ENCODE measurements at regions not wholly inside any gene's neighbourhood (a gene's known extent, or its start where the extent isn't known, plus 50 kb on each side); places are given as distances from the start of the nearest gene placed in this dataset.

GRCh38 chr15:37165395-37165794, 65.0 kb upstream of the MEIS2 start:
- no peak for DNase-seq

DNA sequence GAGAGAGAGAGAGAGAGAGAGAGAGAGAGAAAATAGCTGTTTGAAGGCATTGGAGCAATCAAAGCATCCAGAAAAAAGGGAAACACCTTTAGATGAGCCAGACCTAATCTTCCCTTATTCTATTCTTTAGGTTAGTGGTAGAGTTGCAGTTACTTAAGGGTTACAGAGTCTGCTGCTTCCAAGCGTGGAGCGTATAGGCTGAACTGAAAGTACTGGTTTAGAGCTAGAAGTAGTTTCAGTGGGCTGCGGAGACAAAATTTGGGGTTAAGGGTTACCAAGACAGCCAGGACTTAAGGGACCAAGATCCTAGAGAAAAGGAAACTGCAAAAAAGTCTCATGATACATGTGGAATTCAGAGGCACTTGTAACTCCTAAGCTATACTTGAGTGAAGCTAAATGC, 66.1 kb upstream of the MEIS2 start:
- no peak for DNase-seq

GRCh38 chr15:37181339-37181738, 81.0 kb upstream of the MEIS2 start:
- no peak for DNase-seq

GRCh38 chr15:37199545-37199944, 99.2 kb upstream of the MEIS2 start:
- no peak for DNase-seq

- no peak for DNase-seq
Measured at GRCh38 chr15:37203050-37203449, 102.7 kb upstream of the MEIS2 start.

GRCh38 chr15:37204692-37205091, 104.3 kb upstream of the MEIS2 start:
- no peak for DNase-seq

- no peak for DNase-seq
Measured at GRCh38 chr15:37206690-37207089, 106.3 kb upstream of the MEIS2 start.

DNA sequence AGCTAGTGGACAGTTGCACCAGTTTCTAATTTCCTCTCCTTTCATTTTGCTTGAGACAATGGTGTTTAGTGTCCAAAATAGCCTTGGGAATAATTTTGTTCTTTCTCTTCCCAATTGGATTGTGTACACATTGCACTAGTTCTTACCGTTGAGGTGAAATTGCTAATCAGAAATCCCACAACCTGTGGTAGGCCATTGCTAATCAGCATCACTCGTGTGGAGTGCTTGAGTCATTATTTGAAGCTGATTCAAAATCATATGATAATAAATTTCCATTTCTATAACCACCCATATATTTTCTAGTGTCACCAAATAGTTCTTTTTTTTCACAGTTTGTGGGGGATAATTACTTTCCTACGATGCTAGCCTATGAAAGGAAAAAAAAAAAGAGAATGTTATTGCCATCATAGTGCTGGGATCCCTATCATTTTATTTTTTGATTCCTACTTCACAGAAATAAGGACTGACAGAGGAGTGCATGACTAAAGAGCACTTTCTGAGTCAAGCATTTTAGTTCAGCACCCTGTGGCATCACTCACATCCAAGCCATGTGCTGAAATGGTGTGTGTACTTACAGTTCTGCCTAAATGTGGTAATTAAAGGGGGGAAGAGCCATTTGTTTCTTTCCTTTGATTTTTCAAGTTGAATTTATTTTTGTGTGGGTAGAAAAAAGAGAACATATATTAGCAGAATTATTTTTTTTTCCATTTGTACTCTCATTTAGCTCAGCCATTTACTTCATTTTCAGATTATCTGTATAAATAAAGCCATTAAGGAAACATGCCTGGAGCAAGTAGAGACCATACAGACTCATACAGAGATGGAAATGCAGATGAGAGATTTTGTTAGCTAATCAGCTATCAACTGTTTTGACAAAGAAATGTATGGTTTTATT, 108.0 kb upstream of the MEIS2 start:
- DNase-seq, result no peak

DNA sequence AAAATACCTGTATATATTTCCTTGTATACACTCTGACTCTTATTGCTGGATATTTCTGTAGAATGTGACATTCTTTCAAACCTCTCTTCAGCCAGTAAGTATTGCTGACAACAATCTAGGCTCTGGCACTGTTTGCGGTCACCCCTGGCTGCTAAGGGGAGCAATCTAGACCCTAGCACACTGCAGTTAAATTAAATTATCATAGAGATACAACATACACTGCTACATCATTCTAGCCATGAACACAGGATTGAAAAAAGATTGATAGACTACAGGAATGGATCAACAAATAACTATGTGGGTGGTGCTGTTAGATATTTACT, 108.7 kb upstream of the MEIS2 start:
- no peak for DNase-seq

GRCh38 chr15:37217567-37217966, 117.2 kb upstream of the MEIS2 start:
- no peak for DNase-seq

DNA sequence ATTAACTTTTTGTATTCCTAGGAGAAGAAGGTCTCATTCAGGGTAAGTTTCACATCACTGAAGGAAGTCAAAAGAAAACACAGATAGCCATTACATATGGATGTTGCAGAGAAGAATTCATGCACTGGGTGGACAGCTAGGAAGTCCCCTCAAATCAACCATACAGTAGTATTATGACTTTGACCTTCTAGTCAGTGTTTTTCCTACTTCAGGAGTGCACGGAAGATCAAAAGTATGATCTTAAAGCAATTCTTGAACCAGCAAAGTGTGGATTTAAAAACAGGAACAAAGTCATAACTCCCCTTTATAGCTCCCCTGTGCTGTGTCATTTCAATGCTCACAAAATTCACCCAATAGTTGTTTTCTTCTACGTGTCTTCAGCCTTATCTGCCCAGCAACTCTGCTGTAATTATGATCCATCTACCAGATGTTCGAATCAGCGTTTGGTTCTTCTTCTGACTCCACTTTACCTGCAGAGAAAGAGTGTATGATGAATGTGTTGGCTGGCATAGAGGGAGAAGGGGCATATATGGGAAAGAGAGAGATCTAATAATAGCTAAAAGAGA, 118.1 kb upstream of the MEIS2 start:
- DNase-seq, result no peak

DNA sequence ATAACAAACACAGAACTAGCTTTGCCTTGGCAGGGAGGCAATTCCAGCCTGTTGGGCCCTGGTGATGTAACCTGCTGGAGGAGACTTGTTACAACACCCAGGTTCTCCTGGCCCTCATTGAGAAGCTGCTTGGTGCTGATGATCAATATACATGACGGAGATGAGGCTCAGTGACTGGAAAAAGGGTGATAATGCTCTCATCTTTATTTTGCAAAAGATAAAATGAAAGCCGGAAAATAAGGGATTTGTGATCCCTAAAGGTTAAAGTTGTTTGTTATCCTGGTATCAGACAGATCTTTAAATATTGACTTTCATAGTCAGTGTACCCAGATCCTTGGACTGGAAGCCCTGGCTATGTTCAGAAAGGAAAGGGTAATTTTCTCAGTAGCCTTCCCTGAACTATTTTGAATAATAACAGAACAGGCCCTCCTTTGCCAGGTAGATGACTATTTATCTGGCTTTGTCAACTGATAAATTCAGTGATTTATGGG, 118.9 kb upstream of the MEIS2 start:
- no peak for DNase-seq

DNA sequence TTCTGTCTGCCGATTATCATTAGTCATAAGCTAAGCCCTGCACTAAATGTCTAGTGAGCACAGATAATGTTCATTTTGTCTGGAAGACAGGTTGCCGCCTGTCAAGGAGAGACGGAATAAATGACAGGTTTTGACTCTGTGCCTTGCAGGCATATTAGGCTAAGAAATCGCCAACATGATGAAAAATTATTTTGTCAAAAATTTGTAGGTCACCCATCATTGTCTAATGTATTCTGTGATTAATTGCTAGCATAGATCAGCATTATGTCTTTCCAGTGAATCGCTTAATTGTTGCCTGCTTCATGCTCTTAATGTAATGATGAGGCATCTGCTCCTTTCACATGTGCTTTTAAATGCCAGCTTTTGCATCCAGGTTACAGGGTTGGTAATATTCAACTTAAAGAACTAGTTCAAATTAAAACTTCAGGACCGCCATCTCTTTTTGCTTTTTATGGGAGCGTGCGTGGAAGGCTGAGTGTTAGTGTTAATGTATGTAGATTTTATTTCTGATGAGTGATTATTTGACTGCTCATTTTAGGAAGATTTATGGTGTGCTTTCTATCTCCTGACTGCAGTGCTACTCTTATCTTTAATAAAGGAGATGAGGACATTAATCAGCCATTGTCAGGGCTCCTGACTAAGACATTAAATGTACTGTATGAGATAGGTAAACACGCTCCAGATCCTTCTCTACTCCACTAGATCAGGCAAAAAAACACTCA, 120.8 kb upstream of the MEIS2 start:
- no peak for DNase-seq

DNA sequence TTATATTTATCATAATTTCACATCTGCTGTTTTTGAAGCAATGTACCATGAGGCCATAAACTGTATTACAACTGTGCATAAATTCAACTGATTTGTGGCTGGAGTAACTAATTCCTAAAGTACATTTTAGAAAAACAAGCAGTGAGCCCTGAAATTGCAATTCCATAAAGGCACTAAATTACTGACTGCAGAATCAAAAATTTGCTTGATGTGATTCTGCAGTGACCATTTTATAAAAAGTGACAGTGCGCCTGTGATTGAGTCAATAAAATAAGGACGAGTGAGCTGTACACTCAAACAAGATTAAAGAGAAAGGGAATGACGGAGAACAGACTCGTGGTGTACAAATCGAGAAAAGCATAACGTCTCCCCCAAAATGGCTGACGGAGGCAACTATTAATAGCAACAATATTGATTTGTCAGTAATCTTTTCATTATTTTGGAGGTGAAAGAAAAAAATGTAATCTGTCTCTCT, 121.4 kb upstream of the MEIS2 start:
- no peak for DNase-seq

DNA sequence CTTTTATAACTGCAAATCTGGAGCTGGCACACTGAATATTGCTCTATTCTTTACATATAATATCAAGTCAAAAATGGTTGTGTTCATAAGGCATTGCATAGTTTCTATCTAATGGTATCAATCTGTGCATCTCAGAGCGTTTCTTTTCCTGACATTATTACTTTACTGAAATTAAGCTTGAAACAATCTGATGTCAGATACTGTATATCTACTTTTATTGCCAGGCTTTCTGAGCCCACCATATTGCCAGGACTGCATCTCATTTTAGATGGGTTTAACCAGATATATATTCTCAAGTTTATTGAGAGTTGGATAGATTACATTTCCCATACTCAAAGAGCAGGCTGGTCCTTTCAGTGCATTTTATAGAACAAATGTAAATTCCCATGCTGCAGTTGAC, 122.7 kb upstream of the MEIS2 start:
- no peak for DNase-seq

GRCh38 chr15:37229855-37230619, 129.7 kb upstream of the MEIS2 start:
- DNase-seq, result no peak

GRCh38 chr15:37245358-37245757, 145.0 kb upstream of the MEIS2 start:
- no peak for DNase-seq

DNA sequence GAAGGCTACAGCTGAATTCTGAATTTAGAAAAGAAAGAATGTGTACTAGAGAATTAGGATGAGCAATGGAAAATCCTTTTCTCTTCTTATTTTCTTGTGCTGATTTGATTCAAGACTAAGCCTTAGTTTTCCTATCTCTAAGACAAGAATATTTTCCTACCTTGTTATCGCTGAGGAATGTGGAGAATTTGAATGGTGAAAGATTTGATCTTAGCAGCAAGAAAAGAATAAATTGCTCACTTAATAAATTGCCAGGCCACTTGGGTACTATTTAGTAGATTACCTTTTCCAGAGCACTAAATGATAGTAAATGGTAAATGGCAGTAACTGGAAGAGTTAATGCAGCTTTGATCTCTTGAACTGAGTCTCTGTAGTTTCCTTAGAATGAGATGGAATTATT, 145.7 kb upstream of the MEIS2 start:
- no peak for DNase-seq

- no peak for DNase-seq
Measured at GRCh38 chr15:37246856-37247255, 146.5 kb upstream of the MEIS2 start.

DNA sequence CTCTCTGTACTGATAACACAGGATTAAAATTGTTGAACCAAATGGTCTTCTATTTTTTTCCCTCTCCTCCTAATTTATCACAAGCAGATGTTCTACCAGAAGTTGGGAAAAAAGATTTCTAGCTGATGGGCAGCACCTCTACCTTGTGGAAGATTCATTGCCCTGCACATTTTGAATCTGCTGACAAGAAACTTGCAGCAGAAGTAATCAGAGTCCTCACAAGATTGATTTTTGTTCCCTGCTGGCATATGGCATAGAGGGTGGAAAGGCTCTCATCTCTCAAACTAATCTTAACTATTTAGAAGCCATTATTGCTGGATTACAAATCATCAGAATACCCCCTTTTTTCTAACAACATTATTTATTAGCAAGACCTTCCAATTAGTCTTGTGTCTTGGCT, 148.9 kb upstream of the MEIS2 start:
- no peak for DNase-seq

DNA sequence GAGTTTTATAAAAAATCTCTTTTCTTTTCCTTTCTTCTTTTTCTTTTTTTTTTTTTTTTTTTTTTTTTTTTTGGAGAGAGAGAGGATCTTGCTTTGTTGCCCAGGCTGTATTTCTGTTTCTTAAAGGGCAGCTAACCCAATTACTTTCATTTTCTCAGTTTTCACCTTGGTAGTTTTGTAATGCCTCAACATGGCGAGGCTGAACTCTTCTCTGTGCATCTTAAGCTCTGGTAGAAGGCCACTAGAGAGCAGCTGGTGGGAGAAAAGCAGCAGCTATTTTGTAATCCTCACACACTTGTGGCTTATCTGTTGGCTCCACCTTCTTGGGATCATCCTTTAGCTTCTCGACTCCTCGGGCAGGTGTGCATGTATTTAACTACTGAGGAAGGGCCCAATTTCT, 152.2 kb upstream of the MEIS2 start:
- no peak for DNase-seq

GRCh38 chr15:37253877-37254276, 153.5 kb upstream of the MEIS2 start:
- DNase-seq, result no peak

DNA sequence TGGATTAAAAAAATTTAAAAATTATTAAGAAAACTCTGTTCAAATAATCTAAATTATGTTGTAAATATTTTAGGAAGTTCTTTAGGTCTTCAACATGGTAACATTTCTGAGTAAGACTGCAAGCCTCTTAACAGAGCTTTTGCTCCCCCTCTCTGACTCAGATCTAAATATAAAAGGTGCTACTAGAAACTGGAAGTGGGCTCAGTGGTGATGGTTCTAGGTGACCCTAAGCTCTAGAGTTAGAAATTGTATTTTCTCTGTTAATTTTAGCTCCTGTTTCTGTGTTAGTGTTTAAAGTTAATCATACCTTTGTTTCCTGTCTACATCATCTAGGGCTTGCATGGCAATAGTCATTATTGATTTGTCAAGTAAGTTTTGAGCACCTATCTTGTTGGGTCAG, 159.9 kb upstream of the MEIS2 start:
- no peak for DNase-seq
